ENCODE measurements at regions not wholly inside any gene's neighbourhood (a gene's known extent, or its start where the extent isn't known, plus 50 kb on each side); places are given as distances from the start of the nearest gene placed in this dataset.

DNA sequence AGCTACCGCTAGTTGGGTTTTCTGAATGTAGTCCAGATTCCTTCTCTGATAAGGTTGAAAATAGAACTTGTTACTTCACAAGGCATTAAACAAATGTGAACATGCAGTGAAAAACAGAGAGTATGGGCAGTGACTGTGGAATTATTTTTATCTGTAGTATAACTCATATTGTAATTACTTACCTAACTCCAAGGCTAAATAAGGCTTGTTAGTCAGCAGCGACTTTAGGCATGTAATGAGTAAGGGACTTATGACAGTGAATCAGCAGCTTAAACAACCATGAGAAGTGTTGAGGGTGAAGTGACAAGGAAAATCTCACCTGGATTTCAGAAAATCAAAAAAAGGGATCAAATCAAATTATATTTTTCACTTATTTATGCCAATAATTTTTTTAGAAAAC, 1719.5 kb upstream of the MIR17HG start:
- Histone ChIP-seq H3K36me3 (ENCODE audit: control insufficient read depth, low read length) (no peaks in the 10 kb centered on the region), H3K9me3 (ENCODE audit: control insufficient read depth, insufficient read depth, low read length) (peaks cover 4% of the 10 kb centered on the region; the same call in 1 of the 2 replicates), H3K4me1 (ENCODE audit: control insufficient read depth, low read length) (no peaks in the 10 kb centered on the region), H3K4me3 (ENCODE audit: low read length) (no peak overlapping the region), H3K27me3 (ENCODE audit: control insufficient read depth, low read length) (no peaks in the 10 kb centered on the region), H4K20me1 (ENCODE audit: control insufficient read depth, insufficient read depth, low read depth, low read length) (no peaks in the 10 kb centered on the region), H3F3A (ENCODE audit: control insufficient read depth, insufficient read depth) (no peaks in the 10 kb centered on the region), H3K9me2 (replicated peaks; ENCODE audit: control insufficient read depth, low read length) (no peaks in the 10 kb centered on the region), H3K4me2 (ENCODE audit: low read length) (no peak overlapping the region), H3K79me2 (ENCODE audit: control insufficient read depth, low read length) (no peaks in the 10 kb centered on the region), H3K27ac (ENCODE audit: low read depth, low read length) (no peak overlapping the region)
- TF ChIP-seq, protein P1, sequence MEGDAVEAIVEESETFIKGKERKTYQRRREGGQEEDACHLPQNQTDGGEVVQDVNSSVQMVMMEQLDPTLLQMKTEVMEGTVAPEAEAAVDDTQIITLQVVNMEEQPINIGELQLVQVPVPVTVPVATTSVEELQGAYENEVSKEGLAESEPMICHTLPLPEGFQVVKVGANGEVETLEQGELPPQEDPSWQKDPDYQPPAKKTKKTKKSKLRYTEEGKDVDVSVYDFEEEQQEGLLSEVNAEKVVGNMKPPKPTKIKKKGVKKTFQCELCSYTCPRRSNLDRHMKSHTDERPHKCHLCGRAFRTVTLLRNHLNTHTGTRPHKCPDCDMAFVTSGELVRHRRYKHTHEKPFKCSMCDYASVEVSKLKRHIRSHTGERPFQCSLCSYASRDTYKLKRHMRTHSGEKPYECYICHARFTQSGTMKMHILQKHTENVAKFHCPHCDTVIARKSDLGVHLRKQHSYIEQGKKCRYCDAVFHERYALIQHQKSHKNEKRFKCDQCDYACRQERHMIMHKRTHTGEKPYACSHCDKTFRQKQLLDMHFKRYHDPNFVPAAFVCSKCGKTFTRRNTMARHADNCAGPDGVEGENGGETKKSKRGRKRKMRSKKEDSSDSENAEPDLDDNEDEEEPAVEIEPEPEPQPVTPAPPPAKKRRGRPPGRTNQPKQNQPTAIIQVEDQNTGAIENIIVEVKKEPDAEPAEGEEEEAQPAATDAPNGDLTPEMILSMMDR (IDR thresholded peaks at IDR 0.05; ENCODE audit: low read depth, low read length, poor library complexity, severe bottlenecking): no peak
- no peak for TF ChIP-seq EZH2phosphoT487 (IDR thresholded peaks at IDR 0.05; ENCODE audit: borderline replicate concordance, low read length)

DNA sequence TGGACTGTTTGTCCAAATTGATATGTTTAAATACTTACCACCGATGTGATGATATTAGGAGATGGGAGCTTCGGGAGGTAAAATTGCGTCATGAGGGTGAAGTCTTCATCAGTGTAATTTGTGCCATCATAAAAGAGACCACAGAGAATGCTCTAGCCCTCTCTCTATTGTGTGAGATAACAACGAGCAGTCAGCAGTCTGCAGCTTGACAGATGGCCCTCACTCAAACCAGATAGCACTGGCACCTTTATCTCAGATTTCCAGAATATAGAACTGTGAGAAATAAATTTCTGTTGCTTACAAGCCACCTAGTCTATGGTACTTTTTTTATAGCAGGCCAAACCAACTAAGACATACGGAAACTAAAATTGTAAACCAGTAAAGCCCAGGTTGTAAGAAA, 1718.9 kb upstream of the MIR17HG start:
- no peaks in the 10 kb centered on the region for H3K79me2 ChIP-seq (ENCODE audit: control insufficient read depth, low read length)
- no peaks in the 10 kb centered on the region for H3K36me3 ChIP-seq (ENCODE audit: control insufficient read depth, low read length)
- no peak for TF ChIP-seq EZH2phosphoT487 (IDR thresholded peaks at IDR 0.05; ENCODE audit: borderline replicate concordance, low read length)
- TF ChIP-seq, protein P1 (IDR thresholded peaks at IDR 0.05; ENCODE audit: low read depth, low read length, poor library complexity, severe bottlenecking): no peak
- H3K4me3 ChIP-seq (ENCODE audit: low read length): no peak overlapping the region
- no peaks in the 10 kb centered on the region for H3F3A ChIP-seq (ENCODE audit: control insufficient read depth, insufficient read depth)
- no peaks in the 10 kb centered on the region for H4K20me1 ChIP-seq (ENCODE audit: control insufficient read depth, insufficient read depth, low read depth, low read length)
- H3K9me2 ChIP-seq (replicated peaks; ENCODE audit: control insufficient read depth, low read length): no peaks in the 10 kb centered on the region
- no peak overlapping the region for H3K27ac ChIP-seq (ENCODE audit: low read depth, low read length)
- H3K27me3 ChIP-seq (ENCODE audit: control insufficient read depth, low read length): no peaks in the 10 kb centered on the region
- H3K4me1 ChIP-seq (ENCODE audit: control insufficient read depth, low read length): no peaks in the 10 kb centered on the region
- H3K9me3 ChIP-seq (ENCODE audit: control insufficient read depth, insufficient read depth, low read length): peaks cover 4% of the 10 kb centered on the region; the same call in 1 of the 2 replicates
- H3K4me2 ChIP-seq (ENCODE audit: low read length): no peak overlapping the region

DNA sequence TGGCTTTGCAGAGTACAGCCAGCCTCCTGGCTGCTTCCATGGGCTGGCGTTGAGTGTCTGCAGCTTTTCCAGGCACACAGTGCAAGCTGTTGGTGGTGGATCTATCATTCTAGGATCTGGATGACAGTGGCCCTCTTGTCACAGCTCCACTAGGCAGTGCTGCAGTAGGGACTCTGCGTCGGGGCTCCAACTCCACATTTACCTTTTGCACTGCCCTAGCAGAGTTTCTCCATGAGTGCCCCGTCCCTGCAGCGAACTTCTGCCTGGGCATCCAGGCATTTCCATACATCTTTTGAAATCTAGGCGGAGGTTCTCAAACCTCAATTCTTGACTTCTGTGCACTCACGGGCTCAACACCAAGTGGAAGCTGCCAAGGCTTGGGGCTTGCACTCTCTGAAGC, 1697.3 kb upstream of the MIR17HG start:
- no peak overlapping the region for H3K4me2 ChIP-seq (ENCODE audit: low read length)
- H3K27me3 ChIP-seq (ENCODE audit: control insufficient read depth, low read length): no peaks in the 10 kb centered on the region
- no peaks in the 10 kb centered on the region for H3K4me1 ChIP-seq (ENCODE audit: control insufficient read depth, low read length)
- no peaks in the 10 kb centered on the region for H3K79me2 ChIP-seq (ENCODE audit: control insufficient read depth, low read length)
- no peak overlapping the region for H3K4me3 ChIP-seq (ENCODE audit: low read length)
- H3K27ac ChIP-seq (ENCODE audit: low read depth, low read length): no peak overlapping the region
- H3K9me3 ChIP-seq (ENCODE audit: control insufficient read depth, insufficient read depth, low read length): no peaks in the 10 kb centered on the region
- H4K20me1 ChIP-seq (ENCODE audit: control insufficient read depth, insufficient read depth, low read depth, low read length): no peaks in the 10 kb centered on the region
- no peaks in the 10 kb centered on the region for H3F3A ChIP-seq (ENCODE audit: control insufficient read depth, insufficient read depth)
- H3K36me3 ChIP-seq (ENCODE audit: control insufficient read depth, low read length): no peaks in the 10 kb centered on the region
- no peaks in the 10 kb centered on the region for H3K9me2 ChIP-seq (replicated peaks; ENCODE audit: control insufficient read depth, low read length)
- TF ChIP-seq, protein P1 (IDR thresholded peaks at IDR 0.05; ENCODE audit: low read depth, low read length, poor library complexity, severe bottlenecking): no peak
- no peak for TF ChIP-seq EZH2phosphoT487 (IDR thresholded peaks at IDR 0.05; ENCODE audit: borderline replicate concordance, low read length)

DNA sequence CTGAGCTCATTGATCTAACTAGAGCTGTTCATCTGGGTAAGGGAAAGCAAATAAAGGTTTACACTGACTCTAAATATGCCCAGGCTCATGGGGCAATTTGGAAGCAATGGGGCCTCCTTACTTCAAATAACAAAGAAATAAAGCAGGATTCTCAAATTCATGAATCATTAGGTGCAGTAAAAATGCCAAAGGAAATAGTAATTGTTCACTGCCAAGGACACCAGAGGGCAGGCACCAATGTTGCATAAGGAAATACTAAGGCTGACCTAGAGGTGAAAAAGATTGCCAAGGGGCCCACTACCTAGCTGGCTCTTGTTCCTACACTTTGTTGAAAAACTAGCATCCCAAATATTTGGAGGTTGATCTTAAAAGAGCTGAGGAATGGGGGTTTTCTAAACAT, 1686.7 kb upstream of the MIR17HG start:
- H3K4me3 ChIP-seq (ENCODE audit: low read length): no peak overlapping the region
- no peaks in the 10 kb centered on the region for H4K20me1 ChIP-seq (ENCODE audit: control insufficient read depth, insufficient read depth, low read depth, low read length)
- H3K4me2 ChIP-seq (ENCODE audit: low read length): no peak overlapping the region
- no peak overlapping the region for H3K27ac ChIP-seq (ENCODE audit: low read depth, low read length)
- H3K9me2 ChIP-seq (replicated peaks; ENCODE audit: control insufficient read depth, low read length): no peaks in the 10 kb centered on the region
- no peaks in the 10 kb centered on the region for H3K27me3 ChIP-seq (ENCODE audit: control insufficient read depth, low read length)
- no peaks in the 10 kb centered on the region for H3K9me3 ChIP-seq (ENCODE audit: control insufficient read depth, insufficient read depth, low read length)
- H3K36me3 ChIP-seq (ENCODE audit: control insufficient read depth, low read length): no peaks in the 10 kb centered on the region
- TF ChIP-seq, protein P1 (IDR thresholded peaks at IDR 0.05; ENCODE audit: low read depth, low read length, poor library complexity, severe bottlenecking): no peak
- no peak for TF ChIP-seq EZH2phosphoT487 (IDR thresholded peaks at IDR 0.05; ENCODE audit: borderline replicate concordance, low read length)
- no peaks in the 10 kb centered on the region for H3F3A ChIP-seq (ENCODE audit: control insufficient read depth, insufficient read depth)
- no peaks in the 10 kb centered on the region for H3K4me1 ChIP-seq (ENCODE audit: control insufficient read depth, low read length)
- no peaks in the 10 kb centered on the region for H3K79me2 ChIP-seq (ENCODE audit: control insufficient read depth, low read length)
